A549 (cell line): ENCODE measurements at regions not wholly inside any gene's neighbourhood (a gene's known extent, or its start where the extent isn't known, plus 50 kb on each side); places are given as distances from the start of the nearest gene placed in this dataset.

Source experiments
- ATAC-seq, 2 experiments: fragments of 200-7000 bp in 1 of 2; fragments of >200 bp in 1 of 2; cut with Nextera tagmentation in 1 of 2; cut with Tn5 transposase in 1 of 2; 3 replicates each; pipeline versions ENCODE4 v1.8.0 to v1.9.1; 2018 to 2020; ENCODE audit warnings: mild to moderate bottlenecking in 1 of 2, moderate library complexity in 1 of 2
- CTCF ChIA-PET: fragments of 300-600 bp; sonication (Branson Sonifier 250); formaldehyde crosslinking; extraction: SDS; loops from one replicate; lab custom pipeline; 2021; ENCODE audit warnings: antibody characterized with exemption, inconsistent platforms; lab: Yijun Ruan, JAX
- POLR2A ChIA-PET: fragments of 350-600 bp; formaldehyde crosslinking; extraction: SDS; loops from one replicate; lab custom pipeline; 2021; ENCODE audit warnings: antibody characterized with exemption, inconsistent platforms; lab: Yijun Ruan, JAX
- DNase-seq, 2 experiments: peaks; one replicate each; pipeline versions ENCODE4 v3.0.0 to v3.0.0-alpha.2; 2011 to 2016; ENCODE audit warnings: low read depth in 1 of 2, low spot score in 1 of 2
- FAIRE-seq: peaks from 2 replicates; lab custom pipeline; 2011; peaks lifted over from hg19 to GRCh38; lab: Jason Lieb, UNC
- H3K27ac ChIP-seq, 2 experiments: fragments of >200 bp; sonication (Bioruptor Twin); formaldehyde crosslinking; 3 replicates each; pipeline ENCODE4 v1.5.1; 2016 to 2017
- H3K4me1 ChIP-seq: fragments of >200 bp; sonication (Bioruptor Twin); formaldehyde crosslinking; 3 replicates; pipeline ENCODE4 v1.6.1; 2016
- H3K4me2 ChIP-seq: fragments of >200 bp; sonication (Bioruptor Twin); formaldehyde crosslinking; 3 replicates; pipeline ENCODE4 v1.6.1; 2016
- H3K4me3 ChIP-seq: fragments of >200 bp; sonication (Bioruptor Twin); formaldehyde crosslinking; 3 replicates; pipeline ENCODE4 v1.5.1; 2016
- H3K9me3 ChIP-seq: fragments of >200 bp; sonication (Bioruptor Twin); formaldehyde crosslinking; 3 replicates; pipeline ENCODE4 v1.6.1; 2016
- EHMT2 ChIP-seq: fragments of 200-600 bp; sonication (generic); IDR thresholded peaks from 2 replicates; pipeline ENCODE4 v1.6.1; 2016; ENCODE audit warnings: antibody characterized with exemption, low read depth, mild to moderate bottlenecking, moderate library complexity
- ELK1 ChIP-seq: fragments of 150-350 bp; IDR thresholded peaks from 2 replicates; pipeline ENCODE4 v1.6.1; 2014; ENCODE audit warnings: low read depth, mild to moderate bottlenecking, low read length
- HDAC2 ChIP-seq: fragments of 200-600 bp; sonication (generic); IDR thresholded peaks from 2 replicates; pipeline ENCODE4 v1.6.1; 2016
- HEYL ChIP-seq: fragments of 250-450 bp; sonication (Bioruptor Pico); IDR thresholded peaks from 2 replicates; pipeline ENCODE4 v1.8.0; 2021; ENCODE audit warnings: mild to moderate bottlenecking, moderate library complexity
- HMGXB4 ChIP-seq: fragments of 250-450 bp; sonication (Bioruptor Pico); IDR thresholded peaks from 2 replicates; pipeline ENCODE4 v1.5.0; 2021; ENCODE audit warnings: mild to moderate bottlenecking, moderate library complexity, borderline replicate concordance
- HOXB13 ChIP-seq: fragments of 250-450 bp; sonication (Bioruptor Pico); IDR thresholded peaks from 2 replicates; pipeline ENCODE4 v1.5.0; 2020; ENCODE audit warnings: low read depth, mild to moderate bottlenecking, moderate library complexity
- KDM1A ChIP-seq: fragments of 200-600 bp; sonication (generic); IDR thresholded peaks from 2 replicates; pipeline ENCODE4 v1.6.1; 2016; ENCODE audit warnings: low read depth, mild to moderate bottlenecking
- PBX3 ChIP-seq: IDR thresholded peaks from 2 replicates; pipeline ENCODE4 v1.6.1; 2012
- POLR2AphosphoS2 ChIP-seq: conservative IDR thresholded peaks from 2 replicates; pipeline ENCODE4 v1.6.1; 2012; ENCODE audit warnings: low read length, improper control_type of control experiment, inconsistent platforms
- RFX5 ChIP-seq: fragments of 450-650 bp; IDR thresholded peaks from 2 replicates; pipeline ENCODE4 v1.7.1; 2014; ENCODE audit warnings: antibody characterized with exemption, mild to moderate bottlenecking, moderate library complexity
- SMC3 ChIP-seq: fragments of >200 bp; sonication (Bioruptor Twin); formaldehyde crosslinking; IDR thresholded peaks from 3 replicates; pipeline ENCODE4 v1.6.1; 2018; ENCODE audit warnings: inconsistent platforms
- TP53 ChIP-seq: fragments of 250-450 bp; sonication (Bioruptor Pico); IDR thresholded peaks from 2 replicates; pipeline ENCODE4 v1.5.0; 2021; ENCODE audit warnings: mild to moderate bottlenecking, moderate library complexity
- ZC3H11A ChIP-seq: fragments of 450-650 bp; IDR thresholded peaks from 2 replicates; pipeline ENCODE4 v1.6.1; 2014; ENCODE audit warnings: antibody characterized with exemption, mild to moderate bottlenecking
- ZSCAN20 ChIP-seq: fragments of 250-450 bp; sonication (Bioruptor Pico); IDR thresholded peaks from 2 replicates; pipeline ENCODE4 v1.8.0; 2022; ENCODE audit warnings: mild to moderate bottlenecking, moderate library complexity
- WGBS: methylation state at CpG from one replicate; pipeline ENCODE4 v1.1.6; 2017; ENCODE audit errors: missing lambda C conversion rate; 5-methylcytosine and 5-hydroxymethylcytosine counted together
- TF ChIP-seq, protein P1 (sequence below): fragments of >200 bp; sonication (Bioruptor Twin); formaldehyde crosslinking; IDR thresholded peaks from 2 replicates; pipeline ENCODE4 v1.6.1; 2016

DNA sequence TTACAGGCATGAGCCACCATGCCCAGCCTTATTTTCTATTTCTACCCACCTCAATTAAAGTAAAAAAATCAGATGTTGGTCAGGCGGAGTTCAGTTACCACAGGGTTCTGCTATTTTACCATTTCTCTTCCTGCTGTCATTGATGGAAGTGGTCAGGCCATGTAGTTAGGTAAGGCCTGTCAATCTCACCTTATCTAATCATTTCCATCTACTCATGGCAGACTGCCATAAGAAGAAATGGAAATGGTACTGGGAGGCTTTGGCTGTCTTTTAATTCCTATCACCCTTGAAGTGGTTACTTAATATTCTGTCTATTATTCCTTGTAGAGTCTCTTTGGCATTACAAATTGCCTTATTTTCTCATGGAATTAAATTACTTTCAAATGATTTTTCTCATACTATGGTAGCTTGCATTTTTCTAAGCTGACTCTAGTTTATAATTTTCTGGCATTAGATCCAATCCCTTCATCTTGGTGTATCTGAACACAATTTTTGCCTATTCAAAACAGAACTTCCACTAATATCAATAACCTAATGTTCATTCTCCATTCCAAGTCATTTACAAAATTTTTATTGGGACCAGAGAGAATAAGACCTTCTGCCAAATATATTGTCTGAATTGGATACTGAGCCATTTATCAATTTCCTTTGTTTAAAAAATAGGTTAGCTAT, 198.7 kb downstream of the DACT1 start (continued):
- TF ChIP-seq HMGXB4 (no peak), HOXB13 (no peak)
- TF ChIP-seq, all 56 proteins: peak for 0

DNA sequence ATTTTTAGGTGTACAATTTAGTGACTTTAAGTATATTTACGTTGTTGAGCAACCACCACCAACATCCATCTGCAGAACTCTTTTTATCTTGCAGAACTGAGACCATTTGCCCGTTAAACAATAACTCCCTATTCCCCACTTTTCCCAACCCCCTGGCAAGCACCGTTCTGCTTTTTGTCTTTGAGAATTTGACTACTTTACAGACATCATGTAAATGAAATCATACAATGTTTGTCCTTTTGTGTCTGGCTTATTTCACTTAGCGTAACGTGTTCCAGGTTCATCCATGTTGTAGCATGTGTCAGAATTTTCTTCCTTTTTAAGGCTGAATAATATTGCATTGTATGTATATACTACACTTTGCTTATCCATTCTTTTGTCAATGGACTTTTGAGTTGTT, 201.5 kb downstream of the DACT1 start:
- TF ChIP-seq ELK1 (no peak), HMGXB4 (no peak), SMC3 (no peak), TP53 (CRISPR knock-in tag) (no peak), POLR2AphosphoS2 (no peak)
- Histone ChIP-seq H3K4me2 (no peak overlapping the region), H3K27ac (no peak overlapping the region), H3K4me1 (no peaks in the 10 kb centered on the region), H3K9me3 (no peaks in the 10 kb centered on the region), H3K4me3 (no peak overlapping the region)
- POLR2A ChIA-PET, result no interaction called here
- WGBS, result 54% methylated on average over 5 of the region's 5 CpGs
- CTCF ChIA-PET, result no interaction called here
- FAIRE-seq, result no peak
- no peak for ATAC-seq
- DNase-seq, result no peak

DNA sequence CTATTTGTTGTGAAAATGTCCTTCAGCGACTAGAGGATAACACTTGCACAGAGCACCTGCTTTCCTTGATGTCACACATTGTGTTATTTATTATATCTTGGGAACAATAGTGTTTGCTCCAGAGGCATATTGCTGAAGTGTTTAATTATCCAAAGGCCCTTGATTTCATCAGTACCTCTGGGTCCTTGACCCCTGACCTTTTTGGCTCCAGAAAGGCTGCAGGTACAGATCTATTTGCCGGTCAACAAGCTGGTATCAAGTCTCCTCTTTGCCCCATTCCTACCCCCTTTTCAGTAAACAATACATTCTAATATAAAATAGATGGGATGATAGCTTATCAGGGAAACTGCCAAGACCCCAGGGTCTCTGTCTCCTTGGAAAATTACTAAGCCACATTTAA, 206.8 kb downstream of the DACT1 start:
- Histone ChIP-seq H3K27ac (no peak overlapping the region), H3K9me3 (no peaks in the 10 kb centered on the region), H3K4me1 (no peaks in the 10 kb centered on the region), H3K4me3 (no peak overlapping the region), H3K4me2 (no peak overlapping the region)
- FAIRE-seq (no peak), DNase-seq (no peak), ATAC-seq (no peak)
- POLR2A ChIA-PET, result no interaction called here
- no peak for TF ChIP-seq PBX3
- TF ChIP-seq EHMT2, result no peak
- no peak for TF ChIP-seq HEYL
- no peak for TF ChIP-seq TP53 (CRISPR knock-in tag)
- TF ChIP-seq ZSCAN20, result no peak
- TF ChIP-seq, protein P1, sequence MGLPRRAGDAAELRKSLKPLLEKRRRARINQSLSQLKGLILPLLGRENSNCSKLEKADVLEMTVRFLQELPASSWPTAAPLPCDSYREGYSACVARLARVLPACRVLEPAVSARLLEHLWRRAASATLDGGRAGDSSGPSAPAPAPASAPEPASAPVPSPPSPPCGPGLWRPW, result no peak
- TF ChIP-seq HDAC2, result no peak
- TF ChIP-seq RFX5, result no peak
- TF ChIP-seq KDM1A, result no peak
- no peak for TF ChIP-seq ZC3H11A
- WGBS, result 79% methylated on average over 2 of the region's 2 CpGs
- CTCF ChIA-PET, result interaction anchor here (6.7 kb wide), 1 partner anchor 17 kb away, joined by 26 read pairs; no protein-coding TSS in a partner anchor
